ENCODE measurements at regions not wholly inside any gene's neighbourhood (a gene's known extent, or its start where the extent isn't known, plus 50 kb on each side); places are given as distances from the start of the nearest gene placed in this dataset.
"Not testable (repeated sequence)": the region's sequence is repeated elsewhere in the genome, so short reads cannot be mapped to it uniquely, and the experiment has no call there.

- WGBS, 10 experiments, result 0 to 67% (median 34%) methylated on average over 1 of the region's 1 CpG; no CpG with 5 or more reads in 4 of the 10 experiments
- peaks cover 5 to 38% of the 10 kb centered on the region in 2 donors for H3K4me1 ChIP-seq (replicated peaks in 1 of 2)
- H3K4me3 ChIP-seq, result no peak overlapping the region
- H3K27ac ChIP-seq, result peak overlapping the region in 1 of 2 donors; percentile 48
- ATAC-seq (replicated peaks in 6 of 8), result peak; percentile 47 to 90 (median 86)
- in situ Hi-C loops (cut with MboI; ENCODE audit: low pct_unique_long_range_greater_than_20kb in 2 of 9, low sequenced_read_pairs in 9 of 9, unreplicated experiment in 9 of 9), result no loop called here
Measured at GRCh38 chr2:83993873-83994632, 465.0 kb downstream of the SUCLG1 start.

- Histone ChIP-seq H3K27ac (no peak overlapping the region), H3K4me1 (replicated peaks in 1 of 2) (peaks cover 5 to 28% of the 10 kb centered on the region in 2 donors), H3K4me3 (no peak overlapping the region)
- in situ Hi-C loops (cut with MboI; ENCODE audit: low pct_unique_long_range_greater_than_20kb in 2 of 9, low sequenced_read_pairs in 9 of 9, unreplicated experiment in 9 of 9), result no loop called here
- no peak for ATAC-seq (replicated peaks in 6 of 8)
- WGBS, 10 experiments, result 29 to 100% (median 85%) methylated on average over 1 to 3 of the region's 3 CpGs
Measured at GRCh38 chr2:83991992-83992391, 467.1 kb downstream of the SUCLG1 start.

DNA sequence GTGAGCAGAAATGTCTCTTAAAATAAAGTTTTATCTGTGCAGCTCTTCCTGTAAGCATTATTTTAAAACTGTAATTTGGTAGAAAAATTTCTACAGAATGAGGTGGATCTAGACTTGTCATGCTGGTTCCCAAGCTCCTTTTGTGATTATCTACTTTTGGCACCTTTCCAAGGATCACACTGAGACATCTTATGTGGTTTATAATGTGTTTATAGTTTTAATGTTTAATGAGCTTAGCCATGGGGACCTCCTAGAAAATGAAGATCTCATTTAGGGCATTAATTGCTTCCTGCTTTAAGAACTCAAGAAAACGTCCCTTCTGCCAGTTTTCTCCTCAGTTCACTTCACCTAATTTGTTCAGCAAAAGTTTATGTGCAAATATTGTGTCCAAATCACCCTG, 468.4 kb downstream of the SUCLG1 start:
- in situ Hi-C loops (cut with MboI; ENCODE audit: low pct_unique_long_range_greater_than_20kb in 2 of 9, low sequenced_read_pairs in 9 of 9, unreplicated experiment in 9 of 9), result no loop called here
- no peak for ATAC-seq (replicated peaks in 6 of 8)
- Histone ChIP-seq H3K27ac (no peak overlapping the region), H3K4me3 (no peak overlapping the region), H3K4me1 (replicated peaks in 1 of 2) (peaks cover 3 to 23% of the 10 kb centered on the region in 2 donors)
- 0 to 78% (median 40%) methylated on average over 1 of the region's 1 CpG; no CpG with 5 or more reads in 5 of the 10 experiments for WGBS, 10 experiments

DNA sequence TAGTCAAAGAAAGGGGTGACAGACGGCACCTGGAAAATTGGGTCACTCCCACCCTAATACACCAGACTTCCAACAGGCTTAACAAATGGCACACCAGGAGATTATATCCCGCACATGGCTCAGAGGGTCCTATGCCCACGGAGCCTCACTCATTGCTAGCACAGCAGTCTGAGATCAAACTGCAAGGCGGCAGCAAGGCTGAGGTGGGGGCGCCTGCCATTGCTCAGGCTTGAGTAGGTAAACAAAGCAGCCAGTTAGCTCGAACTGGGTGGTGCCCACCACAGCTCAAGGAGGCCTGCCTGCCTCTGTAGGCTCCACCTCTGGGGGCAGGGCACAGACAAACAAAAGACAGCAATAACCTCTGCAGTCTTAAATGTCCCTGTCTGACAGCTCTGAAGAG, 482.5 kb downstream of the SUCLG1 start:
- in situ Hi-C loops (cut with MboI; ENCODE audit: low pct_unique_long_range_greater_than_20kb in 2 of 9, low sequenced_read_pairs in 9 of 9, unreplicated experiment in 9 of 9); H3K27ac ChIP-seq; ATAC-seq (replicated peaks in 6 of 8); H3K4me1 ChIP-seq (replicated peaks in 1 of 2); H3K4me3 ChIP-seq: not testable (repeated sequence)
- WGBS, 10 experiments, result 20 to 86% (median 60%) methylated on average over 1 to 4 of the region's 6 CpGs; no CpG with 5 or more reads in 7 of the 10 experiments

- H3K4me3 ChIP-seq, result no peak overlapping the region
- peak in 2 of 8 experiments; percentile 20 to 41 for ATAC-seq (replicated peaks in 6 of 8)
- peaks cover 0 to 2% of the 10 kb centered on the region in 2 donors for H3K4me1 ChIP-seq (replicated peaks in 1 of 2)
- no peak overlapping the region for H3K27ac ChIP-seq
- 0 to 100% (median 79%) methylated on average over 2 to 3 of the region's 3 CpGs for WGBS, 10 experiments
- in situ Hi-C loops (cut with MboI; ENCODE audit: low pct_unique_long_range_greater_than_20kb in 2 of 9, low sequenced_read_pairs in 9 of 9, unreplicated experiment in 9 of 9), result no loop called here
Measured at GRCh38 chr2:83972128-83972527, 487.0 kb downstream of the SUCLG1 start.

DNA sequence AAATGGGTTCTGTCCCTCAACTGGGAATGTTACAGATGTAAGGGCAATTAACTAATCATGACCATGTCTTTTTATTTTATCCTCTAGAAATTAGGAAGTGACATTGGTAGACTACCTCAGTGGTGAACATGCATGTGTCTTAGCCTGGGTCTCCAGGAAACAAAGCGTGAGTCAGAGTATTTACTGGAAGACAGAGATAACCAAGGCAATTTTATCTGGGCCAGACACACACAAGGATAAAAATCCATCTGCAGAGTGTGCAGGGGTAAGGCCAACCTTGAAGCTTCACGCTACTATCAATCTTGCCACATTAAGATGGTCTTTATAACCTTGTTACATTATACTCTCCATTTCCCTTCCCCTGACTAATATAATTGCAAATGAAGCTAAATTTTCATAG, 487.5 kb downstream of the SUCLG1 start:
- 0 to 100% (median 76%) methylated on average over 1 to 2 of the region's 2 CpGs for WGBS, 10 experiments
- peak overlapping the region in 1 of 2 donors; percentile 33 for H3K27ac ChIP-seq
- in situ Hi-C loops (cut with MboI; ENCODE audit: low pct_unique_long_range_greater_than_20kb in 2 of 9, low sequenced_read_pairs in 9 of 9, unreplicated experiment in 9 of 9), result no loop called here
- H3K4me1 ChIP-seq (replicated peaks in 1 of 2), result peaks cover 0 to 2% of the 10 kb centered on the region in 2 donors
- H3K4me3 ChIP-seq, result no peak overlapping the region
- ATAC-seq (replicated peaks in 6 of 8), result peak; percentile 12 to 76 (median 43)

GRCh38 chr2:83970217-83970929, 488.7 kb downstream of the SUCLG1 start:
- no peak overlapping the region for H3K27ac ChIP-seq
- peak in 4 of 8 experiments; percentile 32 to 84 (median 74) for ATAC-seq (replicated peaks in 6 of 8)
- in situ Hi-C loops (cut with MboI; ENCODE audit: low pct_unique_long_range_greater_than_20kb in 2 of 9, low sequenced_read_pairs in 9 of 9, unreplicated experiment in 9 of 9), result no loop called here
- WGBS, 10 experiments, result 3 to 100% (median 73%) methylated on average over 1 to 4 of the region's 4 CpGs
- H3K4me1 ChIP-seq (replicated peaks in 1 of 2), result peaks cover 0 to 2% of the 10 kb centered on the region in 2 donors
- H3K4me3 ChIP-seq, result no peak overlapping the region

DNA sequence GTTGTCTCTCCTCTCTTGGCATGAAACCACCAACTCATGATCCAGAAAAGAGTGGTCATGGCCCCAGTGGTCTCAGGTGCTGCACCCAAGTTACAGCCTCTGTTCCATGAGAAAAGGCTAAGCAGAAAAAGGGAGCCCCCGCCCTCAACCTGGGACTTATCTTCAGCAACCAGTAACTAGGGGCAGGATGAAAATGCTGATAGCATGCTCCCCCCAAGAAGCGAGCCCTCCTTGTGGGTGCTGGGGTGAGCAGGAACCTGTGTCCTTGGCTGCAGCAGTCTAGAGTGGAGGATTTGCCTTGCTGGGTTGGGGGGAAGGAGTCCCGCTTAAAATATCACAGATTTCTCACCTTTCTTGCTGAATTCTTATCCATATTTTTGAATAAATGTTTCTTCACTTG, 490.0 kb downstream of the SUCLG1 start:
- no peak overlapping the region for H3K4me3 ChIP-seq
- WGBS, 10 experiments, result 0 to 100% (median 93%) methylated on average over 1 to 2 of the region's 3 CpGs; no CpG with 5 or more reads in 3 of the 10 experiments
- H3K27ac ChIP-seq, result no peak overlapping the region
- in situ Hi-C loops (cut with MboI; ENCODE audit: low pct_unique_long_range_greater_than_20kb in 2 of 9, low sequenced_read_pairs in 9 of 9, unreplicated experiment in 9 of 9), result no loop called here
- ATAC-seq (replicated peaks in 6 of 8), result no peak
- peaks cover 0 to 2% of the 10 kb centered on the region in 2 donors for H3K4me1 ChIP-seq (replicated peaks in 1 of 2)

DNA sequence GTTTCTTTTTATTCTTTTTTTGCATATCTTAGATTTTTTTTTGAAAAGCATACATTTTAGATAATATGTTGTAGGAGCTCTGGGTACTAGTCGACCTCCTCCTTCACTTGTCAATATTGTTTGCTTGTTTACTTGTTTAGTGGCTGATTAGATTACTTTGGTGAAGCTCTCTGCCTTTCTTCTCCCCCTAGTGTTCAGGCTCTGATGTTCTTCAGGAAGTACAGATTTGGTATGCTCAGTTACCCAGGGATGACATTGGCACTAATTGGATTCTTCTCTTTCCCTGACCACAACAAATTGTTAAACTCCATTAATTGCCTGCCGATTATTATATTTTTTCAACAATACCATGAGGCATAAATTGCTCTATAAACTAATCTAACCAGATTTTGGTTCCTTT, 491.2 kb downstream of the SUCLG1 start:
- Histone ChIP-seq H3K4me1 (replicated peaks in 1 of 2) (peaks cover 0 to 2% of the 10 kb centered on the region in 2 donors), H3K27ac (no peak overlapping the region), H3K4me3 (no peak overlapping the region)
- 0 to 100% (median 71%) methylated on average over 1 to 2 of the region's 2 CpGs for WGBS, 10 experiments
- in situ Hi-C loops (cut with MboI; ENCODE audit: low pct_unique_long_range_greater_than_20kb in 2 of 9, low sequenced_read_pairs in 9 of 9, unreplicated experiment in 9 of 9), result no loop called here
- ATAC-seq (replicated peaks in 6 of 8), result no peak

DNA sequence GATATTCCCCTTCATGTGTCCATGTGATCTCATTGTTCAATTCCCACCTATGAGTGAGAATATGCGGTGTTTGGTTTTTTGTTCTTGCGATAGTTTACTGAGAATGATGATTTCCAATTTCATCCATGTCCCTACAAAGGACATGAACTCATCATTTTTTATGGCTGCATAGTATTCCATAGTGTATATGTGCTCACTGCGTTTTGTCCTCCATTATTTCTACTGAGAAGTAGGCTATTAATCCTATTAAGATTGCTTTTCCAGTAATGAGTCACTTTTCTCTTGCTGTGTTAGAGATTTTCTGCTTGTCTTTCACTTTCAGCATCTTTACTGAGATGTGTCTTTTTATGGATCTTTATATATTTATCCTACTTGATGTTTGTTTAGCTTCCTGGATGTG, 492.1 kb downstream of the SUCLG1 start:
- 14 to 86% (median 63%) methylated on average over 1 of the region's 3 CpGs; no CpG with 5 or more reads in 6 of the 10 experiments for WGBS, 10 experiments
- H3K4me1 ChIP-seq (replicated peaks in 1 of 2); in situ Hi-C loops (cut with MboI; ENCODE audit: low pct_unique_long_range_greater_than_20kb in 2 of 9, low sequenced_read_pairs in 9 of 9, unreplicated experiment in 9 of 9); H3K4me3 ChIP-seq; H3K27ac ChIP-seq; ATAC-seq (replicated peaks in 6 of 8): not testable (repeated sequence)

GRCh38 chr2:83961512-83961911, 497.6 kb downstream of the SUCLG1 start:
- no peak overlapping the region for H3K27ac ChIP-seq
- in situ Hi-C loops (cut with MboI; ENCODE audit: low pct_unique_long_range_greater_than_20kb in 2 of 9, low sequenced_read_pairs in 9 of 9, unreplicated experiment in 9 of 9), result no loop called here
- no peak overlapping the region for H3K4me3 ChIP-seq
- no peak for ATAC-seq (replicated peaks in 6 of 8)
- H3K4me1 ChIP-seq (replicated peaks in 1 of 2), result peaks cover 0 to 7% of the 10 kb centered on the region in 2 donors
- 42 to 98% (median 86%) methylated on average over 4 to 7 of the region's 7 CpGs; no CpG with 5 or more reads in 2 of the 10 experiments for WGBS, 10 experiments

- Histone ChIP-seq H3K27ac (no peak overlapping the region), H3K4me1 (replicated peaks in 1 of 2) (peaks cover 0 to 12% of the 10 kb centered on the region in 2 donors), H3K4me3 (no peak overlapping the region)
- in situ Hi-C loops (cut with MboI; ENCODE audit: low pct_unique_long_range_greater_than_20kb in 2 of 9, low sequenced_read_pairs in 9 of 9, unreplicated experiment in 9 of 9), result no loop called here
- WGBS, 10 experiments, result 33 to 100% (median 100%) methylated on average over 1 of the region's 1 CpG; no CpG with 5 or more reads in 1 of the 10 experiments
- peak in 1 of 8 experiments; percentile 18 for ATAC-seq (replicated peaks in 6 of 8)
Measured at GRCh38 chr2:83960371-83960770, 498.7 kb downstream of the SUCLG1 start.

GRCh38 chr2:83959266-83959665, 499.8 kb downstream of the SUCLG1 start:
- in situ Hi-C loops (cut with MboI; ENCODE audit: low pct_unique_long_range_greater_than_20kb in 2 of 9, low sequenced_read_pairs in 9 of 9, unreplicated experiment in 9 of 9), result no loop called here
- no peak overlapping the region for H3K4me3 ChIP-seq

More at GRCh38 chr2:83959266-83959665, 499.8 kb downstream of the SUCLG1 start:
- Histone ChIP-seq H3K4me1 (replicated peaks in 1 of 2) (peaks cover 0 to 12% of the 10 kb centered on the region in 2 donors), H3K27ac (no peak overlapping the region)
- ATAC-seq (replicated peaks in 6 of 8), result no peak
- WGBS, 10 experiments, result 11 to 100% (median 83%) methylated on average over 1 to 2 of the region's 2 CpGs; no CpG with 5 or more reads in 1 of the 10 experiments

Data from motor neuron (in vitro differentiated cells).